ENCODE measurements at regions not wholly inside any gene's neighbourhood (a gene's known extent, or its start where the extent isn't known, plus 50 kb on each side); places are given as distances from the start of the nearest gene placed in this dataset.

- TF ChIP-seq CTCF (IDR thresholded peaks at IDR 0.05; ENCODE audit: low read length) (no peak), EZH2phosphoT487 (IDR thresholded peaks at IDR 0.05; ENCODE audit: low read length) (no peak)
These were observed 123.6 kb upstream of the RUNX3 start for GRCh38 chr1:25053576-25054250.

Data from MM.1S (cell line).